Adipocyte (in vitro differentiated cells): ENCODE measurements at regions not wholly inside any gene's neighbourhood (a gene's known extent, or its start where the extent isn't known, plus 50 kb on each side); places are given as distances from the start of the nearest gene placed in this dataset.

Experiments
- DNase-seq: peaks from one replicate; pipeline ENCODE4 v3.0.0-alpha.2; 2015; ENCODE audit warnings: low read depth
- H3K27me3 ChIP-seq: replicated peaks from 2 replicates; pipeline ENCODE4 v1.7.0; 2013; ENCODE audit warnings: mild to moderate bottlenecking, low read length, moderate library complexity; ENCODE audit not compliant: control insufficient read depth, insufficient read depth
- H3K36me3 ChIP-seq: 2 replicates; pipeline ENCODE4 v1.7.0; 2013; ENCODE audit warnings: low read length, mild to moderate bottlenecking, moderate library complexity; ENCODE audit not compliant: control insufficient read depth, insufficient read depth, severe bottlenecking
- H3K4me1 ChIP-seq: 2 replicates; pipeline ENCODE4 v1.7.0; 2013; ENCODE audit warnings: mild to moderate bottlenecking, low read length, moderate library complexity; ENCODE audit not compliant: control insufficient read depth, insufficient read depth
- H3K4me3 ChIP-seq: 2 replicates; pipeline ENCODE4 v1.7.0; 2013; ENCODE audit warnings: mild to moderate bottlenecking, low read length, moderate library complexity
- H3K9ac ChIP-seq: 2 replicates; pipeline ENCODE4 v1.7.0; 2013; ENCODE audit warnings: mild to moderate bottlenecking, low read length, moderate library complexity
- H3K9me3 ChIP-seq: 2 replicates; pipeline ENCODE4 v1.7.0; 2013; ENCODE audit warnings: mild to moderate bottlenecking, low read length, moderate library complexity; ENCODE audit not compliant: control insufficient read depth

GRCh38 chr6:104573350-104573749 is 286.4 kb downstream of the HACE1 start:
- no peak for DNase-seq
- Histone ChIP-seq H3K4me1 (no peaks in the 10 kb centered on the region), H3K9me3 (no peaks in the 10 kb centered on the region), H3K27me3 (no peaks in the 10 kb centered on the region), H3K36me3 (no peaks in the 10 kb centered on the region), H3K9ac (no peak overlapping the region), H3K4me3 (no peak overlapping the region)

GRCh38 chr6:104572901-104573300 is 286.8 kb downstream of the HACE1 start:
- no peak for DNase-seq
- no peak overlapping the region for H3K9ac ChIP-seq
- H3K27me3 ChIP-seq = no peaks in the 10 kb centered on the region
- no peaks in the 10 kb centered on the region for H3K4me1 ChIP-seq
- H3K4me3 ChIP-seq = no peak overlapping the region
- H3K36me3 ChIP-seq = no peaks in the 10 kb centered on the region
- no peaks in the 10 kb centered on the region for H3K9me3 ChIP-seq

- Histone ChIP-seq H3K9me3 (no peaks in the 10 kb centered on the region), H3K27me3 (no peaks in the 10 kb centered on the region), H3K9ac (no peak overlapping the region), H3K36me3 (no peaks in the 10 kb centered on the region), H3K4me1 (peaks cover 6% of the 10 kb centered on the region), H3K4me3 (no peak overlapping the region)
- no peak for DNase-seq
Measured at GRCh38 chr6:104566411-104566810, 293.3 kb downstream of the HACE1 start.

GRCh38 chr6:104563306-104563705 is 296.4 kb downstream of the HACE1 start:
- peaks cover 22% of the 10 kb centered on the region for H3K4me1 ChIP-seq
- H3K27me3 ChIP-seq = no peaks in the 10 kb centered on the region
- no peak overlapping the region for H3K4me3 ChIP-seq
- H3K9ac ChIP-seq = no peak overlapping the region
- no peaks in the 10 kb centered on the region for H3K9me3 ChIP-seq
- no peaks in the 10 kb centered on the region for H3K36me3 ChIP-seq
- peak; percentile 42 for DNase-seq

GRCh38 chr6:104559435-104560202 is 300.1 kb downstream of the HACE1 start:
- Histone ChIP-seq H3K27me3 (no peaks in the 10 kb centered on the region), H3K9me3 (no peaks in the 10 kb centered on the region), H3K36me3 (no peaks in the 10 kb centered on the region), H3K9ac (peak overlapping the region; percentile 47), H3K4me1 (peaks cover 32% of the 10 kb centered on the region), H3K4me3 (peak overlapping the region; percentile 2)
- DNase-seq = no peak

- DNase-seq = peak; percentile 90
- Histone ChIP-seq H3K36me3 (no peaks in the 10 kb centered on the region), H3K27me3 (no peaks in the 10 kb centered on the region), H3K9me3 (no peaks in the 10 kb centered on the region), H3K4me1 (peaks cover 32% of the 10 kb centered on the region), H3K4me3 (peak overlapping the region; percentile 30), H3K9ac (peak overlapping the region; percentile 75)
Measured at GRCh38 chr6:104558746-104559145, 301.0 kb downstream of the HACE1 start.

GRCh38 chr6:104548297-104548696 is 311.4 kb downstream of the HACE1 start:
- Histone ChIP-seq H3K36me3 (no peaks in the 10 kb centered on the region), H3K4me3 (no peak overlapping the region), H3K4me1 (peaks cover 9% of the 10 kb centered on the region), H3K27me3 (no peaks in the 10 kb centered on the region), H3K9me3 (no peaks in the 10 kb centered on the region), H3K9ac (no peak overlapping the region)
- DNase-seq = no peak

- H3K27me3 ChIP-seq = no peaks in the 10 kb centered on the region
- H3K9me3 ChIP-seq = no peaks in the 10 kb centered on the region
- H3K9ac ChIP-seq = no peak overlapping the region
- no peaks in the 10 kb centered on the region for H3K36me3 ChIP-seq
- DNase-seq = no peak
- H3K4me1 ChIP-seq = peaks cover 42% of the 10 kb centered on the region
- no peak overlapping the region for H3K4me3 ChIP-seq
Measured at GRCh38 chr6:104541411-104541810, 318.3 kb downstream of the HACE1 start.

GRCh38 chr6:104540743-104541142 is 319.0 kb downstream of the HACE1 start:
- peaks cover 39% of the 10 kb centered on the region for H3K4me1 ChIP-seq
- peak; percentile 80 for DNase-seq
- no peaks in the 10 kb centered on the region for H3K27me3 ChIP-seq
- no peak overlapping the region for H3K4me3 ChIP-seq
- no peaks in the 10 kb centered on the region for H3K9me3 ChIP-seq
- H3K9ac ChIP-seq = no peak overlapping the region
- H3K36me3 ChIP-seq = no peaks in the 10 kb centered on the region

- Histone ChIP-seq H3K4me1 (peaks cover 37% of the 10 kb centered on the region), H3K9ac (no peak overlapping the region), H3K36me3 (no peaks in the 10 kb centered on the region), H3K4me3 (no peak overlapping the region), H3K9me3 (no peaks in the 10 kb centered on the region), H3K27me3 (no peaks in the 10 kb centered on the region)
- no peak for DNase-seq
Measured at GRCh38 chr6:104539173-104539572, 320.5 kb downstream of the HACE1 start.

- Histone ChIP-seq H3K9ac (no peak overlapping the region), H3K4me3 (no peak overlapping the region), H3K4me1 (peaks cover 49% of the 10 kb centered on the region), H3K9me3 (no peaks in the 10 kb centered on the region), H3K27me3 (no peaks in the 10 kb centered on the region), H3K36me3 (no peaks in the 10 kb centered on the region)
- DNase-seq = no peak
Measured at GRCh38 chr6:104537872-104538271, 321.8 kb downstream of the HACE1 start.

GRCh38 chr6:104537180-104537579 is 322.5 kb downstream of the HACE1 start:
- peaks cover 56% of the 10 kb centered on the region for H3K4me1 ChIP-seq
- no peaks in the 10 kb centered on the region for H3K9me3 ChIP-seq
- no peak overlapping the region for H3K9ac ChIP-seq
- H3K27me3 ChIP-seq = no peaks in the 10 kb centered on the region
- H3K4me3 ChIP-seq = peak overlapping the region; percentile 16
- H3K36me3 ChIP-seq = no peaks in the 10 kb centered on the region
- DNase-seq = peak; percentile 86
